D721Med (cell line): ENCODE measurements at regions not wholly inside any gene's neighbourhood (a gene's known extent, or its start where the extent isn't known, plus 50 kb on each side); places are given as distances from the start of the nearest gene placed in this dataset.

Source experiments
- DNase-seq: peaks from one replicate; pipeline ENCODE4 v3.0.0; 2011; ENCODE audit warnings: low spot score; ENCODE audit not compliant: insufficient read length
- FAIRE-seq: peaks from 2 replicates; lab custom pipeline; 2011; peaks lifted over from hg19 to GRCh38; lab: Jason Lieb, UNC
- CTCF ChIP-seq: IDR thresholded peaks from 2 replicates; pipeline ENCODE4 v1.5.1; 2012; ENCODE audit warnings: mild to moderate bottlenecking, control low read depth; ENCODE audit not compliant: insufficient read depth; ENCODE audit errors: missing control alignments

DNA sequence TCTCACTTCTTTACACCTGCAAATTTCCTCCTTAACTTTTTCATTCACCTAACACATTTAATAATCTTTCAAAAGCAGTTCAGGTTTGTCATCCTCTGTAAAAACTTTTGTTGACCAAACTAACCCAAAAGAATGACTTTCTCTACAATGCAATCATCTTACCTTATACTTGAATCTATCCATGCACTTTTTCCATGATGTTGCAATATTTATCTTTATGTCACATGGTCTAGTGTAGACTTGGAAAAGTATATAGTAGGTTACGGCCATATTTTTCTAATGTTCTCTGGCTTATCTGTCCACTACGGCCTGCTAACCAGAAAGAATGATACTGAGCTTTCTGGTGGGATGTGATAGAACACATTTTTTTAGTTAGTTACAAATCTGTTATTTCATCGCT is 431.0 kb upstream of the SOX9 start:
- DNase-seq, result no peak
- FAIRE-seq, result no peak
- no peak for TF ChIP-seq CTCF

- FAIRE-seq (no peak), DNase-seq (no peak)
- TF ChIP-seq CTCF, result no peak
These were observed 420.9 kb upstream of the SOX9 start for GRCh38 chr17:71699907-71700306.

DNA sequence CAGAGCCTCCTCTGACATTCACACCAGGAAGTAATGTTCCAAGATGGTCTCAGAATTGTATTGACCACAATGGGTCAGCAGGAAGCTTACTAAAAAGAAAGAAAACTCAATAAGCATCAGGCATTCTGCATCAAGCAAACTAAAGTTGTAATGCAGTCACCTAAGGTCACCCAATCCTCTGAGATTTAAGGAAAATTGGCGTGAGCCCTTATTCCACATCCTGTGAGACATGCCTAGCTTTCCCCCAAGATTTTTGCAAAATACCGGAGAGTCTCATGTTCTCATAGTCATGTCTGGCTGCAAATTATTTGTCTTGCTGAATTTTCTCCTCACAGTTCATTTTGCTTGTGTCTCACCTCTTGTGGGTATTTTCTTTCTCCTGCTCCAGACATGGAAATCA is 417.1 kb upstream of the SOX9 start:
- FAIRE-seq, result no peak
- no peak for DNase-seq
- no peak for TF ChIP-seq CTCF

- TF ChIP-seq CTCF, result no peak
- DNase-seq, result no peak
These were observed 411.4 kb upstream of the SOX9 start for GRCh38 chr17:71709271-71709890.

GRCh38 chr17:71709946-71710345 is 410.9 kb upstream of the SOX9 start:
- no peak for FAIRE-seq
- TF ChIP-seq CTCF, result no peak
- no peak for DNase-seq

More at GRCh38 chr17:71709271-71709890, 411.4 kb upstream of the SOX9 start:
- FAIRE-seq, result no peak

DNA sequence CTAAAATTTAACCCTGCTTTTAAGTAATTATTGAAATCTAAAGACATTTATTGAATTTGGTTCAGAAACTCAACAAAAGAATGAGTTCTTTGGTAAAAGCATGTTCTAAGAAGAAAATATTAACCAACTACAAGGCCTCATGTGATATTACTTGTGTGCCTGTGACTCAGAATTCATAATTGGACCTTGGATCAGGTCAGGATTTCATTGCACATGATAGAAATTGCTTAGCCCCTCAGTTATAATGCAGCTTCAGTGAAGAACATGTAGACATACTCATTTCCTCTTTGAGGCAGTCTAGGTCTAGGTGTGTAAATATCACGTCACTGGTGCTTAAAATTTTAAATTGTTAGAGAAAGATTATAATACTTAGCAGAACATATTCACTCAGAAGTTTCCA is 410.0 kb upstream of the SOX9 start:
- DNase-seq (no peak), FAIRE-seq (no peak)
- TF ChIP-seq CTCF, result no peak

- no peak for TF ChIP-seq CTCF
- FAIRE-seq (no peak), DNase-seq (no peak)
These were observed 407.0 kb upstream of the SOX9 start for GRCh38 chr17:71713846-71714245.
